Dedifferentiated amniotic fluid mesenchymal stem cell (primary cell): ENCODE measurements at regions not wholly inside any gene's neighbourhood (a gene's known extent, or its start where the extent isn't known, plus 50 kb on each side); places are given as distances from the start of the nearest gene placed in this dataset.

ENCODE experiments used
- DNase-seq: peaks from one replicate; pipeline ENCODE4 v3.0.0-alpha.2; 2016; ENCODE audit errors: extremely low spot score

GRCh38 chr1:188420177-188420576, 1591.4 kb downstream of the PLA2G4A start:
- DNase-seq = no peak

GRCh38 chr1:188423073-188423472, 1594.3 kb downstream of the PLA2G4A start:
- DNase-seq = no peak

GRCh38 chr1:188424176-188424575, 1595.4 kb downstream of the PLA2G4A start:
- no peak for DNase-seq

- peak; percentile 46 for DNase-seq
Measured at GRCh38 chr1:188425687-188426086, 1596.9 kb downstream of the PLA2G4A start.

DNA sequence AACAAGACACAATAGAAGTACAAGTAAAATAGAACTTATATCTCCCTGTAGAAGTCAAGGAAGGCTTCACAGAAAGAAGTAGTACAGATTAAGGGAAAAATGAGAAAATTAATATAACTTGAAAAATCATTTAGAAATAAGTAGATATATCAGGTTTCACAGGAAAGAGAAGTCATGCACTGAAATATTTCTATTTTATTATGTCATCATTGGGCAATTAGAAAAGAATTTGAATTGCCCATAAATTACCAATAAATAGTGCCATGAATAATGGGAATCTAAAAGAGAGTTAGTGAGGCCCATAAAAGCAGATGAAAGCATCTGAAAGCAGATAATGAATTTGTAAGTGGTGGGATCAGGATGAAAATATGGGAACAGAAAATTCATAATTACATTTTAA, 1597.8 kb downstream of the PLA2G4A start:
- DNase-seq = no peak

DNA sequence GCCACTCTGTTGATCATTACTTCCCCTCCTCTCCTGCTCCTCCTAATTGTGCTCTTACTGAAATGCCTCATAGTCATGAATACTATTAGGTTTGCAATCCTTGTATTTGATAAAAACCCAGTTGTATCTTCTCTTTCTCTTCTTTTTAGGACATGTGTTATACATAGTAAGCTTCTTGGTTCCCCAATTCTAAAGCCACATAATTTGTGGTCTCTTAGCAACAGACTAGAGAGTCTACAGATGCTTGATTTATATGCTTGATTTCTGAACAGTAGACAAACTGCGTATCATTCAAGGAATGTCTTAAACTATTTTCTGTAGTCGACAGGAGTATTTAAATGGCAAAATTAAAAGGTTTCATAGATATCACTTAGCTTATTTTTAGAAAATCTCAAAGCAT, 1598.9 kb downstream of the PLA2G4A start:
- no peak for DNase-seq

DNA sequence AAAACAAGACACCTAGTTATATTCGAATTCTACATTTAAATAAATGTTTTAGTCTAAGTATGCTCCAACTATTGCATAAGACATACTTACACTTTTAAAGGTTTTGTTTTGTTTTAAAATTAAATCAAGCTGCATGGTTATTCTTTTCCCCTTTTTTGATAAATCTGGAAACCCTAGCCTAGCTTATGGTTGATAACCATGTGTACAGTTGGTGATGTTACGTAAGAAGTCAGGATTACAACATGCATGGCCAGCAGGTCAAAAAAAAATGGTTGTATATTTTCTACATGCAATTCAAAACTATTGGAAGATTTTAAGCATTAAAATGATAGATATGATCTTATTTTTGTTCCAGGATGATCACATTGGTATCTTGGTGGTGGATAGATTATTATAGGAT, 1600.6 kb downstream of the PLA2G4A start:
- DNase-seq = no peak

DNA sequence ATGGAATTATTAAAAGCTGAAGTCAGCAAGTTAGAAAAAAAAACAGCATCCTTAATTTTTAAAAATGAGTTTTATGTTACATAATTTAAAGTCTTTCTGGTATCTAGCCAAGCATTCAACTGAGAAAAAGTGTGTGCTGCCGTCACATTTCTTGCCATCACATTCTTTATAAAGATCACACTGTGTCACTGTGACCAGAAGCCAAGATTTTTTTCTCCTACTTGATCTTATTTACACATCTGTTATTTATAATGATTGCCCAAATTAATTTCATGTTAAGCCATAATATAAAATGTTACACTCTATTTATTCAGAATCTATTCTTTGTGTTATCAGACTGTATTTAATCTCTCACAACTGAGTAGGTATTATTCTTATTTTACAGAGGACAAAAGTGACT, 1603.7 kb downstream of the PLA2G4A start:
- no peak for DNase-seq

GRCh38 chr1:188433425-188433824, 1604.7 kb downstream of the PLA2G4A start:
- peak; percentile 69 for DNase-seq

- DNase-seq = no peak
Measured at GRCh38 chr1:188444526-188444925, 1615.8 kb downstream of the PLA2G4A start.

DNA sequence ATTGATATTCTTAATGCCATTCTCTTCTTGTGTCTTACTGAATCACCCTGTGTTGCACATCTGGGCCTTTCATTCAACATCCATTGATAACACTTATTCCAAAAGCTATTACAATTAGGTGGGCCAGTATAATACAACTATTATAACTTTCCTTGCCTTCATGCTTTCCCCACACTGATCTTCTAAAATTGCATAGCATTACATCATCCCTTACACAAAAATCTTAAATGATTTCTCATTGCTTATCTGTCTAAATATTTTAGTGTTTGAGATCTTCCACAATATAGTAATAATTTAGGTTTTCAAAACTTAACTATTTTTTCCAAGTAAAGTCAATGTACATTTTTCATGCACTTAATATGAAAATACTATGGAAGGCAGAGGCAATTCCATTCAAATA, 1634.1 kb downstream of the PLA2G4A start:
- DNase-seq = no peak

DNA sequence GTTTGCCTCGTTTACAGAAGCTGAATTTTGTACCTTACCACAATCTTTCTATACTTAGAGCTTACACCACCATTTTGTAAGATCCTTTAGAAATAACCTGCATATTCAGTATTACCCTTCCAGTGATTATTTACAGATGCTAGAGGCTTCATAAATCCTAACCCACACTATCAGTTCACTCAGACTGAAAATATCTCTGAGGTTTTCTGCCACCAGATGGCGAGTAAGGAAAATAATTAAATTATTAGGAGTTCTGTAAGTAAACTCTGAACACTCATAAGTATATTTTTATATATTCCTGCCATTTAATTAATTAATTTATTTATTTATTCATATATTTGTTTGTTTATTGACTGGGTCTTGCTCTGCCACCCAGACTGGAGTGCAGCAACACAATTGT, 1635.2 kb downstream of the PLA2G4A start:
- no peak for DNase-seq

DNA sequence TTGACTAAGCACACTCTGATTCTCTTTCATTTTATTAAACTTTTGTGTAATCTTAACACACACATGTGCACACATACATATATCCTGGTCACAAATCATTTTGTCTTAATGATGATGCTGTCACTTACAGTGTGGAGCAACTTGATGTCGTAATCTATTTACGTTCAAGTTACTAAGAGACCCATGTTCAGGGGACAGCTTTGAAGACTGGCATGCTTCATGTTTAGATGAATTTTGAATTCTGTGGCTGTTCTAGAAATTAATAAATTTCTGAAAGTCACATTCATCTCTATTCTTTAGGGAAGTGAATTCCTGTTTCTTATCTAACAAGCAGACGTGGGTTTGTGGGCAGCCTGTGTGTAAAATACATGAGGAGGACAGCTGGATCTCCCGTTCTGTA, 1637.8 kb downstream of the PLA2G4A start:
- no peak for DNase-seq

DNA sequence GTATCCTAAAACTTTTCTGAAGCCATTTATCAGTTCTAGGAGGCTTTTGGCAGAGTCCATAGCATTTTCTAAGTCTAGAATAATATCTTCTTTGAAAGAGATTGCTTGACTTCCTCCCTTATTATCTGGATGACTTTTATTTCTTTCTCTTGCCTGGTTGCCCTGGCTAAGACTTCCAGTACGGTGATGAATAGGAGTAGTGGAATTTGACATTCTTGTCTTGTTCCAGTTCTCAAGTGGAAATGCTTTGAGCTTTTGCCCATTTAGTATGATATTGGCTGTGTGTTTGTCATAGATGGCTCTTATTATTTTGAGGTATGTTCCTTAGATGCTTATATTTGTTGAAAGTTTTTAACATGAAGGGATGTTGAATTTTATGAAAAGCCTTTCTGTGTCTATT, 1647.9 kb downstream of the PLA2G4A start:
- DNase-seq = no peak

DNA sequence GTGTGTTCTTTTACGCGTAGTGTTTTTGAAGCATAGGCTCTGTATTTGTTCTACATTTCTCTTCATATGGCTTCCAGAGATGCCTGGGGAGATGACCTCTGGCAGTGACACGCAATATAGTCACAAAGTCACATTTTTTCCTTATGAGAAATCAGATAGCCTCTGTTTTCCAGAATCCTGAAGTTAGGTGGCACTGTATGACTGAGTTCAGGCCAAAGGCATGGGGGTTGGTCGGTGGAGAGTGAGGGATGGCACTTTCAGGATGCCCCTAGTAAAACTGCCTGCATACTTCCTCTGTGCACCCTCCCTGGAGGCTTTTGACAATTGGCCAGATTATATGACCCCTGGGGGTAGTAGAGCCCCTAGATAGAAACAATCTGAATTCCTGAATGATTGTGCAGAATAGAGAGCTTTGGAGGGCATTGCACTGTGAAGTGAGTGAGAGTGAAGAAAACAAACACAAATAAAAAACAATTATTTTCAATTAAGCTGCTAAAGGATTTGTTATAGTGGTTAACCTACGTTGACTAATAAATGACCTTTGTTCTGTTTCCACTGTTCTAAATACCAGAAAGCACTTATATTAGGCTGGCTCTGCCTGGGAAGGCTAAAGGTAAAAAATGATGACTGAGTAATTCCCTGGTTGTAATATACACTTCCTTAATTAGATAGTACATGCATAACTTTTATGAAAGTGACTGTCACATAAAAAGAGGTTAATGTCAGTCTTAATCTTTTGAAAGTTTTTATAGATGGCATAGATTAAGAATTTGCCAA, 1660.8 kb downstream of the PLA2G4A start:
- peak; percentile 22 for DNase-seq

DNA sequence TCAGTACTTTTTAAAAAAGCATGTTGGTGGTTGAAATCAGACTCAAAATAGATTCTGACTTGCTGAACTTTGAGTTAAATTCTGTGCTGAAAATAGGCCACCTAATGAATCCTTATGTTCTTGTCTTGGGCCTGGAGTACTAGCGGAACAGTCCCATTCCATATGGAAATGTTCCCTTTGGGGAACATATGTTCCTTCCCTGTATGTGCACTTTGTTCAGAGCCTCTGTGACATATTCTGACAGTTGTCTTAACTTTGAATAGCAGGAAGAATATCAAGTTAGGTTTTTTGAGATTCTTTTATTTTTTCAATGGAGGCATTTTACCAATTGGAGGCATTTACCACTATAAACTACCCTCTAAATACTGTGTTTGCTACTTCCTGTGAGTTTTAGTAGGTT, 1667.8 kb downstream of the PLA2G4A start:
- DNase-seq = no peak

DNA sequence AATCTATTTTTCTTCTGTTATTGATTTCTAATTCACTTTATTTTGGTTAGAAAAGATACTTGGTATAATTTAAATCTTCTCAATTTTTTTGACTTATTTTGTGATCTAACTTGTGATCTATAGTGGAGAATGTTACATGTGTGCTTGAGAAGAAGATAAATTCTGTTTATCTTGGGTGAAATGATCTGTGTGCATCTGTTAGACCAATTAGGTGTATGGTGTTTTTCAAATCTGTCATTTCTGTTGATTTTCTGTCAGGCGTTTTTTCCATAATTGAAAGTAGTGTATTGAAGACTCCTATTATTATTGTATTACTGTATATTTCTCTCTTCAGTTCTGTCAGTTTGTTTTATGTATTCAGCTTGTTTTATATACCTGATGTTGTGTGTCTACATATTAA, 1668.3 kb downstream of the PLA2G4A start:
- no peak for DNase-seq

- DNase-seq = no peak
Measured at GRCh38 chr1:188499690-188500089, 1670.9 kb downstream of the PLA2G4A start.

DNA sequence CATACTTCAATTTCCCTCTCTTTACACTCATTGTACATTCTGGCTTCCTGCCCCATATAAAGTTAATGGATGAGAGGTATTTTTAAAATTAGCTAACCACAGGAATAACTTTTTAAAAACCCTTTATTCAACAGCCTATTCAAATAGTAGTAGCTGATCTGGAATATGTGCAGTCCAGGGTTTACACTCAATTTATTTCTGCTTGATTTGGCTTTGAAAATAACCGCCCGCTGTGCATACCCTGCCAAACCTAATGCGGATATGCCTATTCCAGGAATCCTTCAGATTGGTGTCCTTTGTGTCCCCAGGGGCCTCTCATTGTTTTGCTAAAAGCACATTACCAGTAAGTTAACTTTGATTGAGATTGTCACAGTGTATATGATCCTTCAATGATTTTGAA, 1686.2 kb downstream of the PLA2G4A start:
- no peak for DNase-seq

DNA sequence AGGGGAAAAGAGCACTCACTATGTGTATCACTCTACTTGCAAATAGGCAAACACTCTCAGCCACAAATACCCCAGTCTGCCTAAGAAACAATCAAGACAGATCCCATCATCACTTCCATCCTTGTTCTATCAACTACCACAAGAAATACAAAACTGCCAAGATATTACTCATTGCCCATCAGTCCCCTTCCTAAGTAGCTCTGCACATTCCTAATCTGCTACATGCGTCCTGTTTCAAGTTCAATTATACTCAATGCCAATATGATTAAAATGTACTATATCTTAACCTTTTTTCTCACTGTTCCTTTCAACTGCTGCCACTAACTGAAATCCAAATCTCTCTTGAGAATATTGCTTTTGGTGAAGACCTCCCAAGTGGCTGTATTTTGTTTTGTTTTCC, 1688.4 kb downstream of the PLA2G4A start:
- no peak for DNase-seq

DNA sequence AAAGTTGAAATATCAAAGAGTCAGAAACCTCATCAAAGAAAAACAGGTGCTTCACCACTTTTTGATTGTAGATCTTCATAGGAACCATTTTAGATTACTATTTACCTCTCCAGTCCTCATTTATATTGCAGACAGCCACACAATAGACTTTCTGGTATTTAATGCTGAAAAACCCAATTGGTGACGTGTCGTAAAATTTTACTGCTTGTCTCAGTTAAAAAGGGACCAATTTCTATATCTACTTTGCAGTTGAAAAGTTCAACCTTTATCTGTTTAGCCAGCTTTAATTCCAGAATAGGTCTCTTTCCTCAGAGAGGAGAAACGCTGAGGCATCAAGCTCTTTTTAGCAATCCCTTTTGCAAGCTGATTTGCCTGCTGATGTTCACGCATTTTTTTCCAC, 1722.4 kb downstream of the PLA2G4A start:
- DNase-seq = no peak

DNA sequence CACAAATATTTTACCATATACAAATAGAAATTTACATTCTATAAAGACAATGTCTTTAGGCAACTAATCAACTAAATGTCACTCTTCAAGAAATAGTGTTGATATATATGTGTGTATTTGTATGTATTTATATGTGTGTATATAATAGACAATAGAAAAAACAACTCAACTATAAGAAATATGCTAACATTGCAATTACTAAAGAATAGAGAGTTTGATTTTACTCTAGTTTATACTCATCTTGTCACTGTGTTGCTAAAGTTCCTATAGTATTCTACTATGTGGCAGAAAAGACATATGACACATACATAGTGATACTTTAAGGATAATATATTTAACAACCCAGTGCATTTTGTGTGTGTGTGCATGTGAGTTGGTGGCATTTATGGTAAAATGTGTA, 1728.3 kb downstream of the PLA2G4A start:
- DNase-seq = no peak

DNA sequence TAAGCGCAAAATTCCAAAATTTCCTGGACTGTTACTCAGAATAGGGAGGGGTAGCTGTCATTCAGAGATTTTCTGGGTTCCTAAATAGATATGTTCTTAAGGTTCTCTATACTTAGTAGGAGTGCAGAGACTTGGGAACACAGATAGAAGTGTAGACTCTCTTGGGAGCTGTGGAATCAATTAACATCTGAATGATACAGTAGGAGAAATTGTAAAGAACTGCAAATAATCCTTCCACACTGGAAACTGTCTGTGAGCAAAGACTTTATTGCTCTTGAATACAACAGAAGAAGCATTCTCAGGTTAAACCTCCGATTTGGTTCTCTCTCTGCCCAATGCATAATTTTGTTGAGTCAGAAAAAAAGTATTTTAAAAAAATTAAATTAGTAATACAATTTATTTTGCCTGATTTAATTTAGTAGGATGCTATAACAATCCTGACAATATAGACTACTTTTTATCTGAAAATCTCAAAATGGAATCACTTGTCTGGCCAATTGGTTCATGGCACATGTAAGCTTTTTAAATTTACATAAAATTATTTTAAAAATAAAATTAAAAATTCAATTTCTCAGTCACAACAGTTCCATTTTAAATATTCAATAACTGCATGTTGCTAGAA, 1754.3 kb downstream of the PLA2G4A start:
- no peak for DNase-seq

DNA sequence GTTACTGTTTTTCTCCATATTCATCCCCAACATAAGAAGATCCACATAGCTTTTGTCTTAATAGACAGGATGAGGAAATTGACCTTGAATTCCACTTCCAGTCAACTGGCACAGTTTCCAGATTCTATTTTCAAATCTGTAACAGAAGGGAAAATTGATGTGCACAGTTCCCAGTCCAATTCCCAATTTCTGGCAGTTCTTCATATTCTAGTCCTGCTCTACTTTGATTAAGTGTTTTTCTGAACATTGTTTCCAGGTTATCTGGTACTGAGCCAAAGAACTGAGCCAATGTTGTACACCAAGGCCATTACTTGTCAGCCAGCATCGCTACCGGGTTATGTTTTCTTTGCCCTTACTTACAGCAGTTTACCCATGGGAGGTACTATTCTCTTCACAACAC, 1755.4 kb downstream of the PLA2G4A start:
- no peak for DNase-seq
